ENCODE measurements at regions not wholly inside any gene's neighbourhood (a gene's known extent, or its start where the extent isn't known, plus 50 kb on each side); places are given as distances from the start of the nearest gene placed in this dataset.

DNA sequence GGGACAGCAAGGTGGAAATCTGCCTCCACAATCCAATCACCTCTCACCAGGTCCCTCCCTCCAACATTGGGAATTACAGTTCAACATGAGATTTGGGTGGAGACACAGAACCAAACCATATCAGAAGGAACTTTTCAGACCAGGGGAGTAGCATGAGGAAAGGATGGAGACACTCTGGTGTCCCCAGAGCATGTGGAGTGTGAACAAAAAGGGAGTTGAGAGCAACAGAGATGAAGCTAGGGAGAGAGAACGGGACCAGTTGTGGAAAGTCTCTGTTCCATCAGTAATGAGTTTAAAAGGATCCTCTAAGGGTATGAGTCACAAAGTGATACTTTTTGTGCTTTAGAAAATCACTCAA lies 382.0 kb downstream of the SFMBT2 start:
- no peak overlapping the region for H3K9ac ChIP-seq (replicated peaks; ENCODE audit: extremely low read depth, insufficient read depth, low read length)
- BruUV-seq (replicated peaks) = no TSS peak
- ChIA-PET POLR2A (no interaction called here), CTCF (no interaction called here)
- intact Hi-C loops (cut with micrococcal nuclease) = no loop called here
- H3K4me1 ChIP-seq (ENCODE audit: control insufficient read depth, extremely low read depth, insufficient read depth, low read length) = no peaks in the 10 kb centered on the region
- dilution Hi-C loops (cut with MboI; ENCODE audit: extremely low pct_ligation_motif_present, low sequenced_read_pairs) = no loop called here
- H4K20me1 ChIP-seq (replicated peaks; ENCODE audit: control insufficient read depth, extremely low read depth, insufficient read depth, low read length) = no peaks in the 10 kb centered on the region
- DNase-seq (ENCODE audit: low read depth, low spot score) = no peak
- no peak for TF ChIP-seq POLR2AphosphoS5 (IDR thresholded peaks at IDR 0.05; ENCODE audit: insufficient read depth, low read depth, low read length)
- TF ChIP-seq GATA2 (IDR thresholded peaks at IDR 0.05; ENCODE audit: insufficient read depth, insufficient read length, low read depth, low read length) = no peak
- TF ChIP-seq FOS (IDR thresholded peaks at IDR 0.05; ENCODE audit: borderline replicate concordance, insufficient read depth, low read length) = no peak
- no peak for TF ChIP-seq EZH2 (IDR thresholded peaks at IDR 0.05; ENCODE audit: borderline replicate concordance, low read depth, low read length, severe bottlenecking)
- TF ChIP-seq, protein P1, sequence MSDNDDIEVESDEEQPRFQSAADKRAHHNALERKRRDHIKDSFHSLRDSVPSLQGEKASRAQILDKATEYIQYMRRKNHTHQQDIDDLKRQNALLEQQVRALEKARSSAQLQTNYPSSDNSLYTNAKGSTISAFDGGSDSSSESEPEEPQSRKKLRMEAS (IDR thresholded peaks at IDR 0.05; ENCODE audit: insufficient read depth, insufficient read length) = no peak
- TF ChIP-seq, protein P2, sequence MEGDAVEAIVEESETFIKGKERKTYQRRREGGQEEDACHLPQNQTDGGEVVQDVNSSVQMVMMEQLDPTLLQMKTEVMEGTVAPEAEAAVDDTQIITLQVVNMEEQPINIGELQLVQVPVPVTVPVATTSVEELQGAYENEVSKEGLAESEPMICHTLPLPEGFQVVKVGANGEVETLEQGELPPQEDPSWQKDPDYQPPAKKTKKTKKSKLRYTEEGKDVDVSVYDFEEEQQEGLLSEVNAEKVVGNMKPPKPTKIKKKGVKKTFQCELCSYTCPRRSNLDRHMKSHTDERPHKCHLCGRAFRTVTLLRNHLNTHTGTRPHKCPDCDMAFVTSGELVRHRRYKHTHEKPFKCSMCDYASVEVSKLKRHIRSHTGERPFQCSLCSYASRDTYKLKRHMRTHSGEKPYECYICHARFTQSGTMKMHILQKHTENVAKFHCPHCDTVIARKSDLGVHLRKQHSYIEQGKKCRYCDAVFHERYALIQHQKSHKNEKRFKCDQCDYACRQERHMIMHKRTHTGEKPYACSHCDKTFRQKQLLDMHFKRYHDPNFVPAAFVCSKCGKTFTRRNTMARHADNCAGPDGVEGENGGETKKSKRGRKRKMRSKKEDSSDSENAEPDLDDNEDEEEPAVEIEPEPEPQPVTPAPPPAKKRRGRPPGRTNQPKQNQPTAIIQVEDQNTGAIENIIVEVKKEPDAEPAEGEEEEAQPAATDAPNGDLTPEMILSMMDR (IDR thresholded peaks at IDR 0.05; ENCODE audit: extremely low read depth in 1 of 2, insufficient read depth in 1 of 2, low read depth in 1 of 2, low read length in 2 of 2) = no peak
- TF ChIP-seq POLR2A (IDR thresholded peaks at IDR 0.05; ENCODE audit: low read depth, low read length) = no peak
- no peak for TF ChIP-seq MYC (IDR thresholded peaks at IDR 0.05; ENCODE audit: low read depth, low read length)
- no peak for TF ChIP-seq JUN (IDR thresholded peaks at IDR 0.05; ENCODE audit: borderline replicate concordance, insufficient read depth, insufficient read length, low read depth)
- H3K9me3 ChIP-seq (replicated peaks; ENCODE audit: control insufficient read depth, insufficient read depth, low read length) = no peaks in the 10 kb centered on the region
- H3K27me3 ChIP-seq (ENCODE audit: control insufficient read depth in 2 of 2, insufficient read depth in 2 of 2, low read length in 2 of 2) = no peaks in the 10 kb centered on the region
- H3K4me2 ChIP-seq (ENCODE audit: insufficient read depth, low read length) = no peak overlapping the region
- FAIRE-seq = no peak
- no peaks in the 10 kb centered on the region for H3K9me1 ChIP-seq (replicated peaks; ENCODE audit: control insufficient read depth, extremely low read depth, insufficient read depth, low read length)
- no peak overlapping the region for H3K27ac ChIP-seq (ENCODE audit: insufficient read depth, low read depth, low read length)
- H3K79me2 ChIP-seq (ENCODE audit: control insufficient read depth, insufficient read depth, low read length) = no peaks in the 10 kb centered on the region
- no peak overlapping the region for H3K4me3 ChIP-seq (replicated peaks in 1 of 3; ENCODE audit: insufficient read depth in 1 of 3, low read depth in 1 of 3, low read length in 3 of 3)
- no peak overlapping the region for H2AFZ ChIP-seq (ENCODE audit: low read depth, low read length)
- no peaks in the 10 kb centered on the region for H3K36me3 ChIP-seq (ENCODE audit: control insufficient read depth in 2 of 2, extremely low read depth in 1 of 2, insufficient read depth in 2 of 2, low read length in 2 of 2)
